OCI-LY7 (cell line): ENCODE measurements at regions not wholly inside any gene's neighbourhood (a gene's known extent, or its start where the extent isn't known, plus 50 kb on each side); places are given as distances from the start of the nearest gene placed in this dataset.

Source experiments
- BruUV-seq: library from RNA; stranded (reverse); fragments of 400-500 nt; replicated peaks from 2 replicates; lab custom pipeline; 2021; lab: Mats Ljungman, UMichigan
- CTCF ChIA-PET: fragments of 300-600 bp; sonication (Branson Sonifier 250); formaldehyde crosslinking; loops from one replicate; lab custom pipeline; 2022; ENCODE audit warnings: antibody characterized with exemption; ENCODE audit not compliant: unreplicated experiment; lab: Charles Lee
- POLR2A ChIA-PET: fragments of 300-600 bp; sonication (Branson Sonifier 250); formaldehyde crosslinking; loops from one replicate; lab custom pipeline; 2022; ENCODE audit warnings: antibody characterized with exemption; lab: Charles Lee
- DNase-seq: peaks from one replicate; pipeline ENCODE4 v3.0.0-alpha.2; 2015; ENCODE audit warnings: low spot score
- H2AFZ ChIP-seq: fragments of 200-600 bp; sonication (generic), shearing (Covaris generic); 2 replicates; pipeline ENCODE4 v1.6.1; 2014; ENCODE audit warnings: mild to moderate bottlenecking, antibody characterized with exemption, low read length, moderate library complexity
- H3K27ac ChIP-seq: fragments of 200-600 bp; sonication (generic); 2 replicates; pipeline ENCODE4 v1.5.1; 2014; ENCODE audit warnings: mixed run types, low read depth, mild to moderate bottlenecking, moderate library complexity, low read length, inconsistent platforms; ENCODE audit not compliant: poor library complexity, severe bottlenecking
- H3K36me3 ChIP-seq: fragments of 200-600 bp; sonication (generic); 2 replicates; pipeline ENCODE4 v1.6.1; 2014; ENCODE audit warnings: mild to moderate bottlenecking, antibody characterized with exemption, low read length, moderate library complexity, mixed read lengths; ENCODE audit not compliant: insufficient read depth
- H3K4me1 ChIP-seq: fragments of 200-600 bp; sonication (generic); 2 replicates; pipeline ENCODE4 v1.5.1; 2014; ENCODE audit warnings: mild to moderate bottlenecking, low read length; ENCODE audit not compliant: insufficient read depth, poor library complexity, severe bottlenecking
- H3K4me2 ChIP-seq: fragments of 200-600 bp; sonication (generic); 2 replicates; pipeline ENCODE4 v1.6.1; 2014; ENCODE audit warnings: mild to moderate bottlenecking, low read length
- H3K4me3 ChIP-seq: fragments of 200-600 bp; sonication (generic); 2 replicates; pipeline ENCODE4 v1.5.1; 2014; ENCODE audit warnings: mild to moderate bottlenecking, low read depth, low read length; ENCODE audit not compliant: poor library complexity, severe bottlenecking
- H3K79me2 ChIP-seq: fragments of 200-600 bp; sonication (generic); 2 replicates; pipeline ENCODE4 v1.6.1; 2016; ENCODE audit warnings: low read depth, mild to moderate bottlenecking, low read length, moderate library complexity, mixed read lengths; ENCODE audit not compliant: insufficient read depth
- H3K9me2 ChIP-seq: fragments of 200-600 bp; sonication (generic); 2 replicates; pipeline ENCODE4 v1.6.1; 2016; ENCODE audit warnings: mild to moderate bottlenecking, low read length, mixed read lengths; ENCODE audit not compliant: insufficient read depth
- H3K9me3 ChIP-seq: fragments of 200-600 bp; sonication (generic); 2 replicates; pipeline ENCODE4 v1.6.1; 2014; ENCODE audit warnings: mild to moderate bottlenecking, mixed run types, low read length, mixed read lengths
- H4K20me1 ChIP-seq: fragments of 200-600 bp; sonication (generic); 2 replicates; pipeline ENCODE4 v1.6.1; 2014; ENCODE audit warnings: mild to moderate bottlenecking, antibody characterized with exemption, low read length, moderate library complexity, mixed read lengths; ENCODE audit not compliant: insufficient read depth
- EZH2phosphoT487 ChIP-seq: fragments of 200-600 bp; sonication (generic); IDR thresholded peaks from 2 replicates; pipeline ENCODE4 v1.6.1; 2018; ENCODE audit warnings: low read depth, borderline replicate concordance, mild to moderate bottlenecking, mixed run types, antibody characterized with exemption, low read length, moderate library complexity, mixed read lengths
- intact Hi-C: fragments of 100-400 bp; cut with micrococcal nuclease; formaldehyde crosslinking; loops from one replicate; pipeline ENCODE4 v1.10.0; 2022; ENCODE audit not compliant: unreplicated experiment
- TF ChIP-seq, protein P1 (sequence below): fragments of 200-600 bp; sonication (generic); conservative IDR thresholded peaks from 2 replicates; pipeline ENCODE4 v1.5.1; 2014; ENCODE audit warnings: mild to moderate bottlenecking, antibody characterized with exemption, low read length, moderate library complexity, mixed read lengths

DNA sequence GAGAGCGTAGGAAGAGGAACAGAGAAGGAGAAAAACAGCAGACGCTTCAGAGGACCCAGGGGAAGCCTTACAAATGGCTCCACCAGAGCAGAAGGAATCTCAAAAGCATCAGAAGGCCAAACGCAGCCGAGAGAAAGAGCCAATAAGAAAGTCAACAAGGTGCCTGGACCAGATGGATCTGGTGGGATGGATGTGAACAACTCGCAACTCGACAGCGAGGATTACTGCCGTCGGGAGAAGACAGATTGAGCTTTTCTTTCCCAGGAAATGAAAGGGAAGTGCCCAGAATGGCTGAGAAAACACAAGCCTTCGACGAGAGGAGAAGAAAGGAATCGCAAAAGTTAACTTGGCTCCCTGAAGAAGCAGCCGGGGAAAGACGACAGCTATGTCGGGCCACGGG is 132.8 kb upstream of the MGMT start:
- no peaks in the 10 kb centered on the region for H3K79me2 ChIP-seq
- H3K36me3 ChIP-seq, result no peaks in the 10 kb centered on the region
- H4K20me1 ChIP-seq, result no peaks in the 10 kb centered on the region
- no TSS peak for BruUV-seq
- ChIA-PET CTCF (no interaction called here), POLR2A (interaction anchor here (0.6 kb wide), 1 partner anchor 1230 kb away, joined by 3 read pairs; no protein-coding TSS in a partner anchor)
- no peak overlapping the region for H2AFZ ChIP-seq
- no peak for TF ChIP-seq EZH2phosphoT487
- TF ChIP-seq, protein P1, sequence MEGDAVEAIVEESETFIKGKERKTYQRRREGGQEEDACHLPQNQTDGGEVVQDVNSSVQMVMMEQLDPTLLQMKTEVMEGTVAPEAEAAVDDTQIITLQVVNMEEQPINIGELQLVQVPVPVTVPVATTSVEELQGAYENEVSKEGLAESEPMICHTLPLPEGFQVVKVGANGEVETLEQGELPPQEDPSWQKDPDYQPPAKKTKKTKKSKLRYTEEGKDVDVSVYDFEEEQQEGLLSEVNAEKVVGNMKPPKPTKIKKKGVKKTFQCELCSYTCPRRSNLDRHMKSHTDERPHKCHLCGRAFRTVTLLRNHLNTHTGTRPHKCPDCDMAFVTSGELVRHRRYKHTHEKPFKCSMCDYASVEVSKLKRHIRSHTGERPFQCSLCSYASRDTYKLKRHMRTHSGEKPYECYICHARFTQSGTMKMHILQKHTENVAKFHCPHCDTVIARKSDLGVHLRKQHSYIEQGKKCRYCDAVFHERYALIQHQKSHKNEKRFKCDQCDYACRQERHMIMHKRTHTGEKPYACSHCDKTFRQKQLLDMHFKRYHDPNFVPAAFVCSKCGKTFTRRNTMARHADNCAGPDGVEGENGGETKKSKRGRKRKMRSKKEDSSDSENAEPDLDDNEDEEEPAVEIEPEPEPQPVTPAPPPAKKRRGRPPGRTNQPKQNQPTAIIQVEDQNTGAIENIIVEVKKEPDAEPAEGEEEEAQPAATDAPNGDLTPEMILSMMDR, result no peak
- intact Hi-C loops, result no loop called here
- no peak overlapping the region for H3K4me3 ChIP-seq
- H3K4me1 ChIP-seq, result no peaks in the 10 kb centered on the region
- H3K27ac ChIP-seq, result no peak overlapping the region
- no peaks in the 10 kb centered on the region for H3K9me2 ChIP-seq
- DNase-seq, result no peak
- no peak overlapping the region for H3K4me2 ChIP-seq
- no peaks in the 10 kb centered on the region for H3K9me3 ChIP-seq

DNA sequence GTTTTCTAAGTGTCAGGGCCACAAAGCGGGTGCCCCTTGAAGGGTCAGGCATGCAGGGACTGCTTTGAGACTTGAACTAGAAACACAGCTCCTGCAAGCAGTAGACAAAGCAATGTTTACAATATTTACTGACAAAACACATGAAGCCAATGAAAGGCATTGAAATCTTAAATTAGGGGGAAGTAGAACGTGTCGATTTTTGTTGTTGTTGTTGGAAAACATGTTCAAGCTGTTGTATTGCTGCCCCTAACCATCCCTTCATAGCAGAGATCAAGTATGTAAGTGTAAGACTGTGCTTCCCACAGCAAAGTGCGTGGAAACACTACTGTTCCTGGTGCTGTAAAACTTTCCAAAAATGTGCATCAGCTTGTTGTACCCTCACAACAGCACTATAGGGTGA is 131.6 kb upstream of the MGMT start:
- Histone ChIP-seq H3K79me2 (no peaks in the 10 kb centered on the region), H3K4me1 (no peaks in the 10 kb centered on the region), H3K36me3 (no peaks in the 10 kb centered on the region), H3K4me2 (no peak overlapping the region), H3K9me2 (no peaks in the 10 kb centered on the region), H3K27ac (no peak overlapping the region), H4K20me1 (no peaks in the 10 kb centered on the region), H3K4me3 (no peak overlapping the region), H3K9me3 (no peaks in the 10 kb centered on the region), H2AFZ (no peak overlapping the region)
- ChIA-PET CTCF (no interaction called here), POLR2A (no interaction called here)
- no peak for DNase-seq
- no TSS peak for BruUV-seq
- TF ChIP-seq EZH2phosphoT487, result no peak
- TF ChIP-seq, protein P1, result no peak
- intact Hi-C loops, result no loop called here

DNA sequence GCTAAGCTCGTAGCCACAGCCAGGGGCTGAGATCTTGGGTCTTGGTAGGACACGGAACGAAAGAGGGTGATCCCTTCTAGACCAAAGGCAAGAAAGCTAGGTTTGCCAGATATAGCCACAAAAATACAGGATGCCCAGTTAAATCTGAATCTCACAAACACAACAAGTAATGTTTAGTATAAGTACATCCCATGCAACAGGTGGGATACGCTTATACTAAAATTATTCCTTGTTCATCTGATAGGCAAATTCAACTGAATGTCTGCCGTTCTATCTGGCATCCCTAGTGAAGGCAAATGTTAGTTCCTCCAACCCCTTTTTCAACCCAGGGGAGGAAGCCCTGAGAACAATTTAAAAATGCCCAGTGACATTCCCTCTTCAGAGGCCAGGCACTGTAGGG is 131.1 kb upstream of the MGMT start:
- H2AFZ ChIP-seq, result no peak overlapping the region
- H3K36me3 ChIP-seq, result no peaks in the 10 kb centered on the region
- no peaks in the 10 kb centered on the region for H3K4me1 ChIP-seq
- intact Hi-C loops, result no loop called here
- no peaks in the 10 kb centered on the region for H3K9me2 ChIP-seq
- H3K27ac ChIP-seq, result no peak overlapping the region
- no peak for DNase-seq
- H3K4me3 ChIP-seq, result no peak overlapping the region
- TF ChIP-seq, protein P1, result no peak
- no peak for TF ChIP-seq EZH2phosphoT487
- H4K20me1 ChIP-seq, result no peaks in the 10 kb centered on the region
- BruUV-seq, result no TSS peak
- no peaks in the 10 kb centered on the region for H3K79me2 ChIP-seq
- ChIA-PET CTCF (no interaction called here), POLR2A (no interaction called here)
- no peak overlapping the region for H3K4me2 ChIP-seq
- H3K9me3 ChIP-seq, result no peaks in the 10 kb centered on the region
